PC-3 (cell line): ENCODE measurements at regions not wholly inside any gene's neighbourhood (a gene's known extent, or its start where the extent isn't known, plus 50 kb on each side); places are given as distances from the start of the nearest gene placed in this dataset.

ENCODE experiments used
- ATAC-seq: fragments of 200-7000 bp; cut with Tn5 transposase; 2 replicates; pipeline ENCODE4 v1.9.1; 2020; ENCODE audit warnings: mild to moderate bottlenecking, moderate library complexity
- BruUV-seq: library from RNA; stranded (reverse); fragments of 400-500 nt; replicated peaks from 2 replicates; lab custom pipeline; 2021; lab: Mats Ljungman, UMichigan
- CTCF ChIA-PET: fragments of 300-600 bp; sonication (Branson Sonifier 250); formaldehyde crosslinking; loops from one replicate; lab custom pipeline; 2022; ENCODE audit warnings: antibody characterized with exemption; lab: Charles Lee
- POLR2A ChIA-PET: fragments of 300-600 bp; sonication (Branson Sonifier 250); formaldehyde crosslinking; loops from one replicate; lab custom pipeline; 2022; ENCODE audit warnings: antibody characterized with exemption; ENCODE audit not compliant: unreplicated experiment; lab: Charles Lee
- DNase-seq: peaks from one replicate; pipeline ENCODE4 v3.0.0-alpha.2; 2015
- H2AFZ ChIP-seq: fragments of 300-600 bp; sonication (generic); 2 replicates; pipeline ENCODE4 v1.6.0; 2016; ENCODE audit warnings: antibody characterized with exemption, low read length
- H3F3A ChIP-seq: fragments of 300-600 bp; sonication (generic); one replicate; pipeline ENCODE4 v1.6.0; 2017; ENCODE audit warnings: antibody characterized with exemption, low read length, control low read depth, mild to moderate bottlenecking; ENCODE audit not compliant: unreplicated experiment
- H3K27ac ChIP-seq: fragments of 300-600 bp; sonication (generic); 2 replicates; pipeline ENCODE4 v1.5.1; 2016; ENCODE audit warnings: mild to moderate bottlenecking, low read length
- H3K27me3 ChIP-seq: fragments of 300-600 bp; sonication (generic); 2 replicates; pipeline ENCODE4 v1.6.1; 2016; ENCODE audit warnings: low read length, mixed read lengths
- H3K36me3 ChIP-seq: fragments of 300-600 bp; sonication (generic); 2 replicates; pipeline ENCODE4 v1.6.1; 2016; ENCODE audit warnings: low read depth, mixed run types, low read length, mixed read lengths
- H3K4me1 ChIP-seq: fragments of 300-600 bp; sonication (generic); 2 replicates; pipeline ENCODE4 v1.5.1; 2016; ENCODE audit warnings: low read length; ENCODE audit not compliant: insufficient read depth
- H3K4me2 ChIP-seq: fragments of 300-600 bp; sonication (generic); 2 replicates; pipeline ENCODE4 v1.6.0; 2016; ENCODE audit warnings: low read length
- H3K4me3 ChIP-seq: fragments of 300-600 bp; sonication (generic); 2 replicates; pipeline ENCODE4 v1.5.1; 2016; ENCODE audit warnings: mild to moderate bottlenecking, low read length, mixed read lengths
- H3K79me2 ChIP-seq: fragments of 300-600 bp; sonication (generic); 2 replicates; pipeline ENCODE4 v1.6.1; 2017; ENCODE audit warnings: low read length, mixed read lengths
- H3K9ac ChIP-seq: fragments of 300-600 bp; sonication (generic); 2 replicates; pipeline ENCODE4 v1.6.0; 2016; ENCODE audit warnings: mild to moderate bottlenecking, low read length
- H3K9me2 ChIP-seq: fragments of 300-600 bp; sonication (generic); replicated peaks from 2 replicates; pipeline ENCODE4 v1.6.1; 2016; ENCODE audit warnings: mixed run types, low read length, mixed read lengths
- H3K9me3 ChIP-seq: fragments of 300-600 bp; sonication (generic); 2 replicates; pipeline ENCODE4 v1.6.1; 2016; ENCODE audit warnings: low read length, mixed read lengths
- H4K20me1 ChIP-seq: fragments of 300-600 bp; sonication (generic); 2 replicates; pipeline ENCODE4 v1.6.1; 2016; ENCODE audit warnings: low read length, mixed read lengths
- EZH2 ChIP-seq: fragments of 300-600 bp; sonication (generic); IDR thresholded peaks from one replicate; pipeline ENCODE4 v1.6.1; 2017; ENCODE audit warnings: antibody characterized with exemption, mild to moderate bottlenecking, low read length; ENCODE audit not compliant: unreplicated experiment
- EZH2phosphoT487 ChIP-seq: fragments of 300-600 bp; sonication (generic); IDR thresholded peaks from 2 replicates; pipeline ENCODE4 v1.6.1; 2018; ENCODE audit warnings: mild to moderate bottlenecking, antibody characterized with exemption, low read length, borderline replicate concordance
- intact Hi-C: fragments of 100-400 bp; cut with micrococcal nuclease; formaldehyde crosslinking; loops from 2 replicates; pipeline ENCODE4 v1.9.0; 2023
- TF ChIP-seq, protein P1 (sequence below): fragments of 300-600 bp; sonication (generic); conservative IDR thresholded peaks from 2 replicates; pipeline ENCODE4 v1.5.1; 2017; ENCODE audit warnings: antibody characterized with exemption, low read depth, mild to moderate bottlenecking, low read length

DNA sequence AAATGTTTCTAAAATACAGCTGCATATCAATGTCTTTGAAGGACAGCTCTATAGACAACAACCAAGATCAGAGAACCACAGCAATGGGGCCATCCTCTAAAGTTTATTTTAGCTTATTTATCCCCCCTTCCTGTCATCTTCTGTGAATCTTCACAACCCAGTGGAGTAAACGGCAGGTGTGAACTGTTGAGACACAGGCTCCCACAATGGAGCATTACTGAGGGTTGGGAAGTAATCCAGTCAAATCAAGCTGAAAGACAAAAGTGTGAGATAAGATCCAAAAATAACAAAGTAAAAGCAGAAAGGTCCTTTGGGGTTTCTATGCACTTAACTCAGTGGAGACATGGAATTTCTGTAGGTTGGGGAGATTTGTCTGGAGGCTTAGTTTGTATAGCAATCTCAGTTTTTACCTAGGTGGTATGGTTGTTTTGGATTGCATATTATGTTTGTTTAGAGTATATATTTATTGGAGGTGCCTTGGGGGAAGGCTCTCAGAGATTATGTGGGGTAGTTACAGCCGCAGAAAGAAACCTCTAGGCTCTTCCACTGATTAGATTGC, 286.9 kb upstream of the ADGRL2 start:
- H3K9me3 ChIP-seq = no peaks in the 10 kb centered on the region
- no TSS peak for BruUV-seq
- no peaks in the 10 kb centered on the region for H4K20me1 ChIP-seq
- H3K9ac ChIP-seq = no peak overlapping the region
- no peak overlapping the region for H3K27ac ChIP-seq
- no peaks in the 10 kb centered on the region for H3F3A ChIP-seq
- no peaks in the 10 kb centered on the region for H3K4me1 ChIP-seq
- H3K4me2 ChIP-seq = no peak overlapping the region
- TF ChIP-seq EZH2 (no peak), EZH2phosphoT487 (no peak)
- TF ChIP-seq, protein P1, sequence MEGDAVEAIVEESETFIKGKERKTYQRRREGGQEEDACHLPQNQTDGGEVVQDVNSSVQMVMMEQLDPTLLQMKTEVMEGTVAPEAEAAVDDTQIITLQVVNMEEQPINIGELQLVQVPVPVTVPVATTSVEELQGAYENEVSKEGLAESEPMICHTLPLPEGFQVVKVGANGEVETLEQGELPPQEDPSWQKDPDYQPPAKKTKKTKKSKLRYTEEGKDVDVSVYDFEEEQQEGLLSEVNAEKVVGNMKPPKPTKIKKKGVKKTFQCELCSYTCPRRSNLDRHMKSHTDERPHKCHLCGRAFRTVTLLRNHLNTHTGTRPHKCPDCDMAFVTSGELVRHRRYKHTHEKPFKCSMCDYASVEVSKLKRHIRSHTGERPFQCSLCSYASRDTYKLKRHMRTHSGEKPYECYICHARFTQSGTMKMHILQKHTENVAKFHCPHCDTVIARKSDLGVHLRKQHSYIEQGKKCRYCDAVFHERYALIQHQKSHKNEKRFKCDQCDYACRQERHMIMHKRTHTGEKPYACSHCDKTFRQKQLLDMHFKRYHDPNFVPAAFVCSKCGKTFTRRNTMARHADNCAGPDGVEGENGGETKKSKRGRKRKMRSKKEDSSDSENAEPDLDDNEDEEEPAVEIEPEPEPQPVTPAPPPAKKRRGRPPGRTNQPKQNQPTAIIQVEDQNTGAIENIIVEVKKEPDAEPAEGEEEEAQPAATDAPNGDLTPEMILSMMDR = no peak
- ChIA-PET CTCF (no interaction called here), POLR2A (no interaction called here)
- no peaks in the 10 kb centered on the region for H3K36me3 ChIP-seq
- ATAC-seq (no peak), DNase-seq (no peak)
- no peaks in the 10 kb centered on the region for H3K79me2 ChIP-seq
- intact Hi-C loops = no loop called here
- H3K9me2 ChIP-seq = no peaks in the 10 kb centered on the region
- peaks cover 73% of the 10 kb centered on the region for H3K27me3 ChIP-seq
- H2AFZ ChIP-seq = no peak overlapping the region
- no peak overlapping the region for H3K4me3 ChIP-seq

- POLR2A ChIA-PET = no interaction called here
- H3K9me2 ChIP-seq = no peaks in the 10 kb centered on the region
- DNase-seq = no peak
- no TSS peak for BruUV-seq
- H3K36me3 ChIP-seq = no peaks in the 10 kb centered on the region
- H3K9ac ChIP-seq = no peak overlapping the region
- no peaks in the 10 kb centered on the region for H4K20me1 ChIP-seq
- H3K27ac ChIP-seq = no peak overlapping the region
- H2AFZ ChIP-seq = no peak overlapping the region
- no peaks in the 10 kb centered on the region for H3F3A ChIP-seq
- no peak overlapping the region for H3K4me2 ChIP-seq
- intact Hi-C loops = no loop called here
- no peaks in the 10 kb centered on the region for H3K79me2 ChIP-seq
- CTCF ChIA-PET = no interaction called here
- H3K4me3 ChIP-seq = no peak overlapping the region
- TF ChIP-seq, protein P1 = no peak
- TF ChIP-seq EZH2 (no peak), EZH2phosphoT487 (no peak)
- no peaks in the 10 kb centered on the region for H3K4me1 ChIP-seq
- no peaks in the 10 kb centered on the region for H3K9me3 ChIP-seq
- H3K27me3 ChIP-seq = peaks cover 60% of the 10 kb centered on the region
- no peak for ATAC-seq
These were observed 288.3 kb upstream of the ADGRL2 start for GRCh38 chr1:81512252-81513003.

DNA sequence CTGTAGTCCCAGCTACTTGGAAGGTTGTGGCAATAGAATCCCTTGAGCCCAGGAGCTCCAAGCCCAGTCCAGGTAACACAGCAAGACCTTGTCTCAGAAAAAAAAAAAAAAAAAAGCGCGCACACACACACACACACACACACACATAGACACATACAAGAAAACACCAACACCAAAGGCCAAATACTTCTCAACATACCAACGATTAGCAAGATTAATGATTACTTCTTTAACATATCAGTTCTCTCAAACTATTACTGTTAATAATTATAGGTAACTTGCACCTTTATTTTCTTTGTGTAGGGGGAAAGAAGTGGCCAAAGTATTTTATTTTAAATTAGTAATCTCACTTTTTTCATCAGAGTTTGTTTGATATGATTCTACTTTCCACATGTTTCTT, 289.5 kb upstream of the ADGRL2 start:
- Histone ChIP-seq H3K27me3 (peaks cover 51% of the 10 kb centered on the region), H3K9me2 (no peaks in the 10 kb centered on the region), H3K9ac (no peak overlapping the region), H3K4me3 (no peak overlapping the region), H3K9me3 (no peaks in the 10 kb centered on the region), H4K20me1 (no peaks in the 10 kb centered on the region), H3K36me3 (no peaks in the 10 kb centered on the region), H3F3A (no peaks in the 10 kb centered on the region), H3K4me1 (no peaks in the 10 kb centered on the region), H3K4me2 (no peak overlapping the region), H3K27ac (no peak overlapping the region), H2AFZ (no peak overlapping the region), H3K79me2 (no peaks in the 10 kb centered on the region)
- DNase-seq = no peak
- intact Hi-C loops = no loop called here
- BruUV-seq = no TSS peak
- POLR2A ChIA-PET = no interaction called here
- no peak for TF ChIP-seq EZH2
- no peak for TF ChIP-seq EZH2phosphoT487
- TF ChIP-seq, protein P1 = no peak
- no peak for ATAC-seq
- CTCF ChIA-PET = no interaction called here
